BJ (cell line): ENCODE measurements at regions not wholly inside any gene's neighbourhood (a gene's known extent, or its start where the extent isn't known, plus 50 kb on each side); places are given as distances from the start of the nearest gene placed in this dataset.

Experiments used
- CTCF ChIA-PET: fragments of 350-600 bp; formaldehyde crosslinking; extraction: SDS; loops from one replicate; lab custom pipeline; 2021; ENCODE audit warnings: antibody characterized with exemption, inconsistent platforms; lab: Yijun Ruan, JAX
- POLR2A ChIA-PET: fragments of 300-600 bp; sonication (Branson Sonifier 250); formaldehyde crosslinking; extraction: SDS; loops from one replicate; lab custom pipeline; 2021; ENCODE audit warnings: antibody characterized with exemption; lab: Charles Lee
- DNase-seq: peaks from one replicate; pipeline ENCODE4 v3.0.0-alpha.2; 2011; ENCODE audit warnings: low read depth
- H3K27me3 ChIP-seq: 2 replicates; pipeline ENCODE4 v1.6.0; 2011; ENCODE audit warnings: low read length; ENCODE audit not compliant: control insufficient read depth, insufficient read depth
- H3K36me3 ChIP-seq: 2 replicates; pipeline ENCODE4 v1.5.1; 2011; ENCODE audit warnings: low read length; ENCODE audit not compliant: control insufficient read depth, insufficient read depth
- H3K4me3 ChIP-seq: 2 replicates; pipeline ENCODE4 v1.5.1; 2011; ENCODE audit warnings: low read depth, mild to moderate bottlenecking, control low read depth, low read length
- CTCF ChIP-seq: IDR thresholded peaks from 2 replicates; pipeline ENCODE4 v1.5.1; 2011; ENCODE audit warnings: low read depth, mild to moderate bottlenecking, control low read depth, inconsistent platforms, low read length, moderate library complexity; ENCODE audit not compliant: insufficient read depth

GRCh38 chr18:73900106-73900835, 247.4 kb downstream of the FBXO15 start:
- ChIA-PET CTCF (interaction anchor here (0.6 kb wide), 1 partner anchor 381 kb away, joined by 3 read pairs; no protein-coding TSS in a partner anchor), POLR2A (no interaction called here)

DNA sequence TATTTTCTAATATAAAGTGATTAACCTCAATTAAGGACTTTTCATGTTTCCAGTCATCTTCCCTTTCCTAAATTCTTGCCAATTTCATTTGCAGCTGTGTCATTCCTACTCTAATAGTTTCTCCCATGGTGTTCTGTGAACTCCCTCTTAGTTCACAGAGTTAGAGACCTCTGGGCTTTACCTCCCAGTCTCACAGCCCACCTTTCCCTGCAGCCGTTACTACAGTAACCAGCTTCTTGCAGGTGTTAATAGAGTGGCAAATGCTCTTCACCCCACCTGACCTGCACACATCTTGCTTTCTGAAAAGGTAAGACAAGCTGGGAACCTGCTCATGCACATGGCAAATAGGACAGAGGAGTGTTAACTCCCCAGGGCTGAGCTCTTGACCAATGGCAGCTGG, 250.1 kb downstream of the FBXO15 start:
- CTCF ChIA-PET, result no interaction called here
- no peak for DNase-seq
- H3K27me3 ChIP-seq, result no peaks in the 10 kb centered on the region
- POLR2A ChIA-PET, result no interaction called here
- TF ChIP-seq CTCF, result no peak
- H3K4me3 ChIP-seq, result no peak overlapping the region
- no peaks in the 10 kb centered on the region for H3K36me3 ChIP-seq

More at GRCh38 chr18:73900106-73900835, 247.4 kb downstream of the FBXO15 start:
- no peak for TF ChIP-seq CTCF
- H3K27me3 ChIP-seq, result no peaks in the 10 kb centered on the region
- no peak overlapping the region for H3K4me3 ChIP-seq
- no peak for DNase-seq
- H3K36me3 ChIP-seq, result no peaks in the 10 kb centered on the region

GRCh38 chr18:73896685-73897084, 250.9 kb downstream of the FBXO15 start:
- CTCF ChIA-PET, result interaction anchor here (0.8 kb wide), 1 partner anchor 10 kb away, joined by 4 read pairs; no protein-coding TSS in a partner anchor
- POLR2A ChIA-PET, result no interaction called here
- Histone ChIP-seq H3K27me3 (no peaks in the 10 kb centered on the region), H3K36me3 (no peaks in the 10 kb centered on the region), H3K4me3 (no peak overlapping the region)
- no peak for TF ChIP-seq CTCF
- DNase-seq, result no peak

GRCh38 chr18:73895701-73896100, 251.9 kb downstream of the FBXO15 start:
- Histone ChIP-seq H3K27me3 (no peaks in the 10 kb centered on the region), H3K36me3 (no peaks in the 10 kb centered on the region), H3K4me3 (no peak overlapping the region)
- DNase-seq, result no peak
- no peak for TF ChIP-seq CTCF
- ChIA-PET CTCF (interaction anchor here (0.8 kb wide), 1 partner anchor 11 kb away, joined by 4 read pairs; no protein-coding TSS in a partner anchor), POLR2A (no interaction called here)

DNA sequence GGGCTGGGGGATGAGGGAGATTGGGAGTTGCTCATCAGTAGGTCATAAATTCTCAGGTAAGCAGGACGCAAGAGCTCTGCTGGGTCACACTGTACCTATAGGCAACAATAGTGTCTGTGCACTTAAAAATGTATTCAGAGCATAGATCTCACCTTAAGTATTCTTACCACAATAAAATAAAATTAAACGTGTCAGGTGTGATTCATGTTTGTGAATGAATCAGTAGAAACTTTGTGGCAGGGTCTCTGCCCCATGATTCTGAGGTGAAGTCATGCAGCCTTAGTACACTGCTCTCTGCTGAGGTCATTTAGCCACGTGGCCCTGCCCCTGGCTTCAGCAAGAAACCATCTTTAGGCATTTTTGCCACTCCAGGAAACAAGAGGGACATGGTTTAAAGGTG, 253.8 kb downstream of the FBXO15 start:
- ChIA-PET POLR2A (no interaction called here), CTCF (no interaction called here)
- no peak overlapping the region for H3K4me3 ChIP-seq
- no peaks in the 10 kb centered on the region for H3K36me3 ChIP-seq
- no peaks in the 10 kb centered on the region for H3K27me3 ChIP-seq
- DNase-seq, result no peak
- no peak for TF ChIP-seq CTCF
